HG02763 (cell line): ENCODE measurements at regions not wholly inside any gene's neighbourhood (a gene's known extent, or its start where the extent isn't known, plus 50 kb on each side); places are given as distances from the start of the nearest gene placed in this dataset.
"Not testable (repeated sequence)": the region's sequence is repeated elsewhere in the genome, so short reads cannot be mapped to it uniquely, and the experiment has no call there.

ENCODE experiments used
- ATAC-seq: cut with Tn5 transposase; IDR thresholded peaks from one replicate; pipeline ENCODE4 v1.9.1; 2021; ENCODE audit warnings: mild to moderate bottlenecking, moderate library complexity; ENCODE audit not compliant: unreplicated experiment

DNA sequence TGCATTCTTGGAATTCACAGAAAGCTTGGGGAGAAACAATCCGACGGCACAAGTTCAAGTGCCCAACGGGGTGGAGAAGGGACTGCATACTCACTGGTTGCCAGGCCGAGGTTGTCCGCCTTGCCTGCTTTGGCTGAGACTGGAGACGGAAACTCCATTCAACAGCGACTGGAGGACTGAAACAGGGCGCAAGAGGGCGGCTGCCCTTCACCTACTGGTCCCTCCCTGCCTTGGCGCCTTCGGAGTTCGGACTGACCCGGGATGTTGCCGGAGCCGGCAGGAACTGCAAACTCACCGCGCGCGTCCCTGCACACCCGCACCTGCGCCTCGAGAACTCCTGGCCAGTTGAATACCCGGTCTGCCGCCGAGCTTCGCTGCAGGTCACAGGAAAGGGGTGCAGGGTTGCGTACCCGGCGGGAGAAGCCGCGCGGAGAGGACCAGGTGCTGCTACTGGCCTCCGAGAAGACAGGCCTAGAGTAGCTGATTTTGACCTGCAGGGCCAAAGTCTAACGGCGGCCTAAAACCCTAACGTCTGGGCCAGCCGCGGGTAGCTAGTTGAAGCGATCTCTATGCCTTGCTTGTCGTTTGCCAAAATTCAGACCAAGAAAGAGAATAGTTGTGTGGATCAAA is 132.9 kb downstream of the FAM72B start:
- not testable (repeated sequence) for ATAC-seq

- not testable (repeated sequence) for ATAC-seq
These were observed 132.0 kb downstream of the FAM72B start for GRCh38 chr1:121052081-121052660.

DNA sequence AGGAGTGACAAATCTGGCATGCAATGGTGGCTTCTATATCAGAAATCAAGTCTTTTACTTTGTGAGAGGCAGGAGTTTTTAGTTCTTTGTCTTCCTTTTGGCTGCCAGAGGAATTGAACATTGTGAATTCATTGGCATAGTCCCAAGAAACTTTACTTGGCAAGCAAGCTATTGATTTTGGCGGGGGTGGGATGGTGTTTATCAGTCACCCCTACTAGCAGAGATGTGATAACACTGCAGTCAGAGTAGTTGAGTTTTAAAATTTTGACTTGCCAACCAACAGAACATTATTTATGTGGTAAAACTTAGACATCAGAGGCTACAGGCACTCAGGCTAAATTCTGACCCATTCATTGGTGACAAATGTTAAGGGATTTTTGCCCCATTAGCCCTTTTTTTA is 129.2 kb downstream of the FAM72B start:
- ATAC-seq = not testable (repeated sequence)

- not testable (repeated sequence) for ATAC-seq
These were observed 117.2 kb downstream of the FAM72B start for GRCh38 chr1:121066925-121067324.

GRCh38 chr1:121068738-121069499 is 115.2 kb downstream of the FAM72B start:
- not testable (repeated sequence) for ATAC-seq

GRCh38 chr1:121073852-121074251 is 110.3 kb downstream of the FAM72B start:
- ATAC-seq = not testable (repeated sequence)

DNA sequence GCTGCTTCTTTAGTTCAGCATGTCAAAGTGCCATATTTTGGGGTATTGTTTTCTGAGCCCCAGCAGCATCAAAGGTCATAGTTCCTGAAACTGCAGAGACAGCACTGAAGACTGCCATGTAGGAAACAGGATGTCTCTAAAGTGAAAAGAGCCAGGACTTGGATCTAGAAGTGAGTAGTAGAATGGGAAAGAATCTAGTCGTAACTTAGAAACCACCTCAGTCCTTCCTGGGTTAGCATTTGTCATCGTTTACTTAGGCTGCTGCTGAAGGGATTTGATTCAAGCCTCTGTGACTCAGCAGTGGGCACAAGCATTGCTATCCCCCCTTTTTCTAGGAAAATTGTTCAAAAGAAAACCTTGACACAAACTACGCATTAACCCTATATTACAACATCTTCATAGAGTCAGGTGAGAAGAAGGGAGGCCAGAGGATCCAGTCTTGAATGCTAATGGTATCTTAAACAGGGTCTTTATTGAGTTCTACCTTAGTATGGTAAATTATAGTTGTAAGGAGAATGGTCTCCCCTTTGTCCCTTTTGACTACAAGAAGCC is 108.8 kb downstream of the FAM72B start:
- not testable (repeated sequence) for ATAC-seq

DNA sequence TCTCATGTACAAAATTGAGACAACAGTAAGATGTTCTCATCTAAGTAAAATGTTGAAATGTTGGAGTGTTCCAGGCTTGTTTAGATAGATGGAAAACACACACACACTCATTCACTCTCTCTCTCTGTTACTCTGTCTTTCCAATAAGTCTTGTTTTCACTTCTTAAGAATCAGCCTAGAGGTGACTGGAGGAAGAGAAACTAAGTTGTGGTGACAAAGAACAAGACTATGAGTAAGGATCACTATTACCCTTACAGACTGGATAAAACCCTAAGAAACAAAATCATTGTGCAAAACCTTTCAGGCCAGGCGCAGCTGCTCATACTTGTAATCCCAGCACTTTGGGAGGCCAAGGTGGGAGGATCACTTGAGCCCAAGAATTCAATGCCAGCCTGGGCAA is 107.5 kb downstream of the FAM72B start:
- ATAC-seq = peak; percentile 82

DNA sequence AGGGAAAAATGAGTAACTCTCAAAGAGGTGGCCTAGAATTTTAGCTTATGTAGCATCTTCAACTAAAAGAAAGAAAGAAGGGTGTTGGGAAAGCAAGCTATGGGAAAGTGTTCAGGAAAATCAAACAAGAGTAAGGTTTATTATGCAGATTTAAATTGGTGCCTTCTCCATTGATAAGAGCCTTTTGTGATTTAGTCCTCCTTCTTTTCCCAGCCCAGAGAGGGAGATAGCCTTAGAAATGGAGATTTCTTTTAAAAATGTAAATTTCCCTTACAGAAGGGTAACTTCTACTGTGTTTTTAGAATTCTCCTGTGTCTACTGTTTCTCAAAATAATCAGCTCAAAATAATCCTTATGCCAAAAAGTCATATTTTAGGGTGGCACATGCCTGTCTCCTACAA is 104.5 kb downstream of the FAM72B start:
- not testable (repeated sequence) for ATAC-seq

GRCh38 chr1:121080197-121080903 is 103.8 kb downstream of the FAM72B start:
- ATAC-seq = not testable (repeated sequence)

DNA sequence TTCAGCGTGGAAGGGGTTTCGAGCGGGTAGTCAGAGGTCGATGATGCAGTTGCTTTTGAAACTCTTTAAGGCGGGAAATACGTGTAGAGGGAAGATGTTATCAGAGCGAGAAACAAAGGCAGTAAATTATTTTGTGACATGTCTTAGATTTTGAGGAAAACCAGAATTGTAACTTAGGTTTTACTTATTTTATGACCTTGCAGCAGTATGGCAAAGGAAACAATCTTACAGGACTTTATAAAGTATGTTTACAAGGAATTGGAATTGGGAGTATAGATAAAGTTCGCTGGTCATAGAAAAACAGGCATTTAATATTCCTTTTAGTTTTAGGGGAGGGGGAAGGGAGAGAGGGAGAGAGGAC is 103.3 kb downstream of the FAM72B start:
- not testable (repeated sequence) for ATAC-seq

DNA sequence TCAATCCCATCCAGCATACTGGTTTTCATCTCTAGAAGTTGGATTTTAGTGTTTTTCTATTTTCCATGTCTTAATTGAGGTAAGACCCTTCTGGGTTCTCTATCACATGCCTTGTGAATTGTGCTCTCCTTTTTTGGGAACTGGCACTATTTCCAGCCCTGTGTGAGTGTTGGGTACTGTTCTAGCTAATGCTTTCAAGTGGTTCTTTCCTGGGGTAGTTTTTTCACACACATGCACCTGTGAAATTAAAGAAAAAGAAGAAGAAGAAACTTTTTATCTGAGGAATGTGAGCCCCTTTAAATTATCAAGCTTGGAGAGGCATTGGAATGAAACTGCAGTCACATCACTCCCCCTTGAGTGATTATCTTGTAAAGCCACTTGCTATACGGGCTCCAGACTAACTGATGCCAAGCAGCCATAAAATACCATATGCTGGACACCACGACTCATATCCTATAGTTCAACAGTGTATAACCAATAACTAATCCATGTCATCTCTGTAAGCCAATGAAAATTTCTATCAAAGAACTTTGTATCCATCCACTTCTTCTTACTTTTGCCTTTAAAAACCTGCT is 102.4 kb downstream of the FAM72B start:
- ATAC-seq = not testable (repeated sequence)

DNA sequence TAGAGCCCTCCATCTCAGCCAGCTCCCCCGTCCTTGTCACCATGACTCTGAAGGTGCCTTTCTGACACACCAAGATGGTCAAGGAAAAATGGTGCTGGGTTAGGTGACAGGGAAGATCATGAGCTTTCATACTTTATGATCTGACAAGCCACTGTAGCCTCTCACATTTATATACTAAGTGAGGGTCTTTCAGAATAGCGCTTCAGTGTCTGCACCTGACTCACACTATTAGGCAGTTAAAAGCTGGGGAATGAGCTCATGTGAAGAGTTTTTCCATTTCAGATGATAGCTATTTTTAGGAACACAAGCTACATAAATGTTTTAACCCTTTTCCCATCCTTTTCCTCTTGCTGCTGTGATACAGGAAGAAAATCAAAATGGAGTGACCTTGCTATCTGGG is 101.1 kb downstream of the FAM72B start:
- ATAC-seq = not testable (repeated sequence)

GRCh38 chr1:121086249-121086648 is 97.9 kb downstream of the FAM72B start:
- not testable (repeated sequence) for ATAC-seq

DNA sequence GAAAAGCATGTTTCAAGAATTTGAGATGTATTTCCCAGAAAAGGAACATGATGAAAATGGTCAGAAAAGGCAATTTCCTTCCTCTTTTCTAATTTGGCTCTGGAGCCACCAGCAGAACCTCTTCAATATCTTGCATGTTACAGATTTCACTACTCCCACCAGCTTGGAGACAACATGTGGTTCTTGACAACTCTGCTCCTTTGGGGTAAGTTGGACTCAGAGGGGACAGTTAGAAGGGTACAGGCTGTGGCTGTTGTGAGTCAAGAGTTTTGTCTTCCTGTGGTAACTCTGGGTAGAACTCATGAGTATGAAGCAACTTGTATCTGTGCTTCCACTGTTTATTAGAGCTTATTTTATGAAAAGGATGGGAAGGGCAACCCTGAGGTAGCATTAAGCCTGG is 96.9 kb downstream of the FAM72B start:
- ATAC-seq = not testable (repeated sequence)

- not testable (repeated sequence) for ATAC-seq
These were observed 95.6 kb downstream of the FAM72B start for GRCh38 chr1:121088568-121088967.

DNA sequence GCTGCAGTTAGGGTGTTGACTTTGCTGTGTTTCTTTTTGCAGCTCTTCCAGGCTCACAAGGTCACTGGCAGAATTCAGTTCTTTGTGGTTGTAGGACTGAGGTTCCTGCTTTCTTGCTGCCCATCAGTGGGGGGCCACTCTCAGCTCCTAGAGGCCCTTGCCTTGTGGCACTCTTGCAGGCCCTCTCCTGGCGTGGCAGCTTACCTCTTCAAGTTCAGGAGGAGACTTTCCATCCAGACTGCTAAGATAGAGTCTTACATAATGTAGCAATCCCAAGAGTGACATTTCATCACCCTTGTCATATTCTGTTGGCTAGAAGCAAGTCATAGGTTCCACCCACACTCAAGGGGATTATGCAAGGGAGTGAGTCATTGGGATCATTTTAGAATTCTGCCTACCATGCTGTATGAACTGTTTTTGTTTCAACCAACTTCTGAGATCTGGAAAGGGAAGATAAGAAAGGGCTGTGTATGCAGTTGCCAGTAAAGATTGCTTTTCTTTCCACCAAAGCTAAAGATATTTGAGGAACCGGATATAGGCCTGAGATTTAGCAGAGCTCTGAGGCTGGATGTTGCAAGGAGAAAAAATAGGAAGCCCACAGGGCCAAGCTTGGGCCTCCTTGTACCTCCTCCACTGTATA is 91.7 kb downstream of the FAM72B start:
- not testable (repeated sequence) for ATAC-seq

DNA sequence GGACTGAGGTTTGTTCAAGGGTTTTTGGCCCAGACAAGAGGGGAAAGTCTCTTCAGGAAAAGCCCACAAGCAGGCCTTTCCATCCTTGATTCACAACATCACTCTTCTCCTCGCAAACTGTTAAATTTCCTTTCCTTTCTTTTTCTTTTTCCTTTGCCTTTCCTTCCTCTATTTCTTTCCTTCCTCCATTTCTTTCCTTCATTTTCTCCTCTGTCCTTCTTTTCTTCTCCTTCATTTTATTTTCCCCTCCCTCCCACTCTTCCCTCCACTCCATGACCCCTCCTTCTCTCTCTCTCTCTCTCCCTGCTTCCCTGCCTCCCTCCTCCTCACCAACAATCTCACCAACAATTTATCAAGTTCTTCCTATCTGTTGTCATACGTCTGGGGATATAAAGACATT is 89.1 kb downstream of the FAM72B start:
- ATAC-seq = not testable (repeated sequence)

DNA sequence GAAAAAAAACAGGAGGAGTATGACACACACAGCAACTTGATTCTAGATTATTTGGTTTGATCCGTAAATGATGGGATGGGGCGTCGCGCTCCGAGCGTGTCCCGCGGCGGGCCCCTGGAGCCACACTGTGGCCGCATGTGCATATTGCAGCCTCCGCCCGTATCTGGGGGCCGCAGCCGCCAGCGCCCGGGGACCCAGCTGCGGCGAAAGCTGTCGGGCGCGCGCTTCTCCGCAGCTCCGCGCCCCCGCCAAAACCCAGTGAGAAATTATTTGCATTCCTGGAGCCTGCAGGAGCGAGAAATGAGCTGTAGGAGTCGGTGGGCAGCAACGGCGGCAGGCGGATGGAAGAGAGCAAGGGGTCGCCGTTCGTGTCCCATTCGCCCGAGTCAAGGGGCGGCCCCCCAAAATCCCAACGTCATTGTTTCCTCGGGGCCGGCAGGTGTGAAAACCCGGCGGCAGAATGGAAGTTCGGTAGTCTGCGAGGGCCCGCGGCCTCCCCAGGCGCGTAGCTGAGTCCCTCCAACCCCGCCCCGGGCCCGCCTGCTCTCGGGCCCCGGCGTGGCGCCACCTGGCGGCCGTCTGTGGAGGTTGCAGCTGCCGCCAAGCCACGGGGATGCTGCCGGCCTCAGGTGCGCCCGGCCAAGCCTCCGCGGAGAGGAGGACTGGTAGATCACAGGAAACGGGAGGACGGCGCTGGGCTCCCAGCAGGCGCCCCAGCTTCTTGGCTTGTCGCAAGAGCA is 86.8 kb downstream of the FAM72B start:
- ATAC-seq = peak; percentile 91

- peak; percentile 6 for ATAC-seq
These were observed 86.3 kb downstream of the FAM72B start for GRCh38 chr1:121097867-121098215.
